ENCODE measurements at regions not wholly inside any gene's neighbourhood (a gene's known extent, or its start where the extent isn't known, plus 50 kb on each side); places are given as distances from the start of the nearest gene placed in this dataset.

DNA sequence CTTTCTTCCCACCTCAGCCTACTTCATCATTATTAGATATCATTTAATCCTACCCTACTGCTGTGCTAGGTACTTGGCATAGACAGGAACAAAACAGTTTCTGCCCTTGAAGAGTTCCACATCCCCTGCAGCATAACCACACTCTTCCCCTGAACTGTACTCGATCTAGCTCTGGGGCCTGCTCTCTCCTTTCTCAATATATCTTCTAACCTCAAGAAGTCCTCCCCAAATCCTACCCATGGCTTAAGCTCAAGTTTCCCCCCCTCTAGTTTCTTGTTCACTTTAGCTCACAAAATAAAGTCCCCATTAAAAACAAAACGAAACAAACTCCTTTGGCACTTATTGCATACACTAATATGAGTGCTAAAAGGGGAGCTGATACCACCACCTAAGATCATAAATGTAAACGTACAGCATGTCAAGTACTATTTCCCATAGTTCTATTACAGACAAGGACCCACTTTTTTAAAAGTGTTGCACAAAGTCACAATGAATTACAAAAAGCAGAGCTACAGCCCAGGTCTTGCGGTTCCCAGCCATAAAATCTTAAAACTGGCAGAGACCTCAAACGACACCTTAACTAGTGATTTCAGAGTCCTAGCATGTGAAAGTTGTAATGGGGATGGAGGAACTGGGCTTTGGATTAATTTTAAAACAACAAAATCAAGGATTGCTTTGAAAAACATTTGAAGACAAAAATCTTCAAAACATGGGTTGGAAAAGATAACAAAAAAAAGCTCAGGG lies 80.7 kb downstream of the PTPDC1 start:
- no peak overlapping the region for H3K27ac ChIP-seq (ENCODE audit: extremely low read depth, low read depth, low read length)
- peaks cover 2% of the 10 kb centered on the region; the same call in 1 of the 2 replicates for H3K4me1 ChIP-seq (ENCODE audit: control insufficient read depth, insufficient read depth, low read length)
- POLR2A ChIA-PET: no interaction called here
- CTCF ChIA-PET: interaction anchor here (1.4 kb wide), 1 partner anchor 99 kb away, joined by 4 read pairs; no protein-coding TSS in a partner anchor
- no peak overlapping the region for H3K4me3 ChIP-seq (ENCODE audit: low read depth, low read length)
- peaks cover 0 to 2% of the 10 kb centered on the region in 2 experiments; a peak in 1 of 3 replicates for H3K36me3 ChIP-seq (ENCODE audit: control insufficient read depth in 2 of 2, insufficient read depth in 1 of 2, low read length in 2 of 2)
- no peaks in the 10 kb centered on the region for H3K9me3 ChIP-seq (ENCODE audit: control insufficient read depth, insufficient read depth, low read depth, low read length)
- TF ChIP-seq, protein P1, sequence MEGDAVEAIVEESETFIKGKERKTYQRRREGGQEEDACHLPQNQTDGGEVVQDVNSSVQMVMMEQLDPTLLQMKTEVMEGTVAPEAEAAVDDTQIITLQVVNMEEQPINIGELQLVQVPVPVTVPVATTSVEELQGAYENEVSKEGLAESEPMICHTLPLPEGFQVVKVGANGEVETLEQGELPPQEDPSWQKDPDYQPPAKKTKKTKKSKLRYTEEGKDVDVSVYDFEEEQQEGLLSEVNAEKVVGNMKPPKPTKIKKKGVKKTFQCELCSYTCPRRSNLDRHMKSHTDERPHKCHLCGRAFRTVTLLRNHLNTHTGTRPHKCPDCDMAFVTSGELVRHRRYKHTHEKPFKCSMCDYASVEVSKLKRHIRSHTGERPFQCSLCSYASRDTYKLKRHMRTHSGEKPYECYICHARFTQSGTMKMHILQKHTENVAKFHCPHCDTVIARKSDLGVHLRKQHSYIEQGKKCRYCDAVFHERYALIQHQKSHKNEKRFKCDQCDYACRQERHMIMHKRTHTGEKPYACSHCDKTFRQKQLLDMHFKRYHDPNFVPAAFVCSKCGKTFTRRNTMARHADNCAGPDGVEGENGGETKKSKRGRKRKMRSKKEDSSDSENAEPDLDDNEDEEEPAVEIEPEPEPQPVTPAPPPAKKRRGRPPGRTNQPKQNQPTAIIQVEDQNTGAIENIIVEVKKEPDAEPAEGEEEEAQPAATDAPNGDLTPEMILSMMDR (tag by site-specific recombination; IDR thresholded peaks at IDR 0.05): no peak

DNA sequence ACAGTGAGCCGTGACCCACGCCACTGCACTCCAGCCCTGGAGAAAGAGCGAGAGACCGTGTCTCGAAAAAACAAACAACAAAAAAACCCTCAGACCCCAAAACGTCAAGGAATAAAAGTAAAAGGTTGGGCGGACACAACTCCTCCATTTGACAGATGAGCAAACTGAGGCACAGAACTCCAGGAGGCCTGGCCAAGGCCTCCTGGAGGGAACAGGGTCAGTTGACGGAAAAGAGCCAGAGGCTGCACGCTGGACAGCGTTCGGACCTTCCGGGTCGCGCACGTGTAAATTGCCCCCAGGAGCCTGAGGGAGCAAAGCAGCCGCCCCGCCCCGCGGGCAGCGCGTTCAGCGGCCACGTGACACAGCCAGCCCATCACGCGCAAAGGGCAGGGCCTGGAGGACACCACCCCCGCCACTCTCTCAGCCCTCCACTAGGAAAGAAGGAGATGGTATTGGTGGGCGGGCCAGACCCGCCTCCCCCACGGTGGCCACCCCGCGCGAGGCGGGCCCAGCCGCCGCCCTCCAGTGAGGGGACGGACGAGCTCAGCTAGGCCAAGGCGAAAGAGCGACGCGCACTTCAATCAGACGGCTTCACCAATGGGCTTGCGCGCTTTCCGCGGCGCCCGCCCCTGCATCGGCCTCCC lies 81.5 kb downstream of the PTPDC1 start:
- Histone ChIP-seq H3K27ac (ENCODE audit: extremely low read depth, low read depth, low read length) (peak overlapping the region; percentile 98), H3K4me3 (ENCODE audit: low read depth, low read length) (peak overlapping the region; percentile 94), H3K9me3 (ENCODE audit: control insufficient read depth, insufficient read depth, low read depth, low read length) (no peaks in the 10 kb centered on the region), H3K36me3 (ENCODE audit: control insufficient read depth in 2 of 2, insufficient read depth in 1 of 2, low read length in 2 of 2) (peaks cover 0 to 2% of the 10 kb centered on the region in 2 experiments; a peak in 1 of 3 replicates), H3K4me1 (ENCODE audit: control insufficient read depth, insufficient read depth, low read length) (peaks cover 2% of the 10 kb centered on the region; the same call in 1 of the 2 replicates)
- POLR2A ChIA-PET: interaction anchor here (0.6 to 2.4 kb wide), 15 partner anchors 8 to 102 kb away, joined by 3 to 8 read pairs (median 4); no protein-coding TSS in a partner anchor
- CTCF ChIA-PET: interaction anchor here (1.1 to 1.4 kb wide), 2 partner anchors 48 to 100 kb away, joined by 4 read pairs; no protein-coding TSS in a partner anchor
- TF ChIP-seq ZNF354C (tag by site-specific recombination; IDR thresholded peaks at IDR 0.05; ENCODE audit: borderline replicate concordance, low read depth) (no peak), SETDB1 (IDR thresholded peaks at IDR 0.05; ENCODE audit: insufficient read length, low read length) (no peak), SALL2 (tag by site-specific recombination; IDR thresholded peaks at IDR 0.05; ENCODE audit: borderline replicate concordance) (no peak), YY2 (tag by site-specific recombination; IDR thresholded peaks at IDR 0.05) (no peak), ZNF175 (tag by site-specific recombination; IDR thresholded peaks at IDR 0.05) (no peak), ZNF843 (tag by site-specific recombination; IDR thresholded peaks at IDR 0.05) (no peak), ZFP3 (tag by site-specific recombination; IDR thresholded peaks at IDR 0.05; ENCODE audit: low read depth) (no peak), MEIS1 (CRISPR knock-in tag; IDR thresholded peaks at IDR 0.05; ENCODE audit: borderline replicate concordance) (no peak), ZNF747 (tag by site-specific recombination; IDR thresholded peaks at IDR 0.05) (no peak), BCL11B (tag by site-specific recombination; IDR thresholded peaks at IDR 0.05; ENCODE audit: low read depth) (peak; percentile 58; the same call in 1 of the 2 replicates), ZNF837 (tag by site-specific recombination; IDR thresholded peaks at IDR 0.05) (no peak), ZNF366 (tag by site-specific recombination; conservative IDR thresholded peaks at IDR 0.05) (peak; percentile 46; the same call in 1 of the 2 replicates)
- TF ChIP-seq, protein P2, sequence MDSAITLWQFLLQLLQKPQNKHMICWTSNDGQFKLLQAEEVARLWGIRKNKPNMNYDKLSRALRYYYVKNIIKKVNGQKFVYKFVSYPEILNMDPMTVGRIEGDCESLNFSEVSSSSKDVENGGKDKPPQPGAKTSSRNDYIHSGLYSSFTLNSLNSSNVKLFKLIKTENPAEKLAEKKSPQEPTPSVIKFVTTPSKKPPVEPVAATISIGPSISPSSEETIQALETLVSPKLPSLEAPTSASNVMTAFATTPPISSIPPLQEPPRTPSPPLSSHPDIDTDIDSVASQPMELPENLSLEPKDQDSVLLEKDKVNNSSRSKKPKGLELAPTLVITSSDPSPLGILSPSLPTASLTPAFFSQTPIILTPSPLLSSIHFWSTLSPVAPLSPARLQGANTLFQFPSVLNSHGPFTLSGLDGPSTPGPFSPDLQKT (IDR thresholded peaks at IDR 0.05; ENCODE audit: borderline replicate concordance, low read depth, low read length): no peak
- TF ChIP-seq, protein P3, sequence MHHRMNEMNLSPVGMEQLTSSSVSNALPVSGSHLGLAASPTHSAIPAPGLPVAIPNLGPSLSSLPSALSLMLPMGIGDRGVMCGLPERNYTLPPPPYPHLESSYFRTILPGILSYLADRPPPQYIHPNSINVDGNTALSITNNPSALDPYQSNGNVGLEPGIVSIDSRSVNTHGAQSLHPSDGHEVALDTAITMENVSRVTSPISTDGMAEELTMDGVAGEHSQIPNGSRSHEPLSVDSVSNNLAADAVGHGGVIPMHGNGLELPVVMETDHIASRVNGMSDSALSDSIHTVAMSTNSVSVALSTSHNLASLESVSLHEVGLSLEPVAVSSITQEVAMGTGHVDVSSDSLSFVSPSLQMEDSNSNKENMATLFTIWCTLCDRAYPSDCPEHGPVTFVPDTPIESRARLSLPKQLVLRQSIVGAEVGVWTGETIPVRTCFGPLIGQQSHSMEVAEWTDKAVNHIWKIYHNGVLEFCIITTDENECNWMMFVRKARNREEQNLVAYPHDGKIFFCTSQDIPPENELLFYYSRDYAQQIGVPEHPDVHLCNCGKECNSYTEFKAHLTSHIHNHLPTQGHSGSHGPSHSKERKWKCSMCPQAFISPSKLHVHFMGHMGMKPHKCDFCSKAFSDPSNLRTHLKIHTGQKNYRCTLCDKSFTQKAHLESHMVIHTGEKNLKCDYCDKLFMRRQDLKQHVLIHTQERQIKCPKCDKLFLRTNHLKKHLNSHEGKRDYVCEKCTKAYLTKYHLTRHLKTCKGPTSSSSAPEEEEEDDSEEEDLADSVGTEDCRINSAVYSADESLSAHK (tag by site-specific recombination; IDR thresholded peaks at IDR 0.05): no peak
- TF ChIP-seq, protein P4, sequence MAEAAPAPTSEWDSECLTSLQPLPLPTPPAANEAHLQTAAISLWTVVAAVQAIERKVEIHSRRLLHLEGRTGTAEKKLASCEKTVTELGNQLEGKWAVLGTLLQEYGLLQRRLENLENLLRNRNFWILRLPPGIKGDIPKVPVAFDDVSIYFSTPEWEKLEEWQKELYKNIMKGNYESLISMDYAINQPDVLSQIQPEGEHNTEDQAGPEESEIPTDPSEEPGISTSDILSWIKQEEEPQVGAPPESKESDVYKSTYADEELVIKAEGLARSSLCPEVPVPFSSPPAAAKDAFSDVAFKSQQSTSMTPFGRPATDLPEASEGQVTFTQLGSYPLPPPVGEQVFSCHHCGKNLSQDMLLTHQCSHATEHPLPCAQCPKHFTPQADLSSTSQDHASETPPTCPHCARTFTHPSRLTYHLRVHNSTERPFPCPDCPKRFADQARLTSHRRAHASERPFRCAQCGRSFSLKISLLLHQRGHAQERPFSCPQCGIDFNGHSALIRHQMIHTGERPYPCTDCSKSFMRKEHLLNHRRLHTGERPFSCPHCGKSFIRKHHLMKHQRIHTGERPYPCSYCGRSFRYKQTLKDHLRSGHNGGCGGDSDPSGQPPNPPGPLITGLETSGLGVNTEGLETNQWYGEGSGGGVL (tag by site-specific recombination; IDR thresholded peaks at IDR 0.05): no peak
- TF ChIP-seq, protein P5, sequence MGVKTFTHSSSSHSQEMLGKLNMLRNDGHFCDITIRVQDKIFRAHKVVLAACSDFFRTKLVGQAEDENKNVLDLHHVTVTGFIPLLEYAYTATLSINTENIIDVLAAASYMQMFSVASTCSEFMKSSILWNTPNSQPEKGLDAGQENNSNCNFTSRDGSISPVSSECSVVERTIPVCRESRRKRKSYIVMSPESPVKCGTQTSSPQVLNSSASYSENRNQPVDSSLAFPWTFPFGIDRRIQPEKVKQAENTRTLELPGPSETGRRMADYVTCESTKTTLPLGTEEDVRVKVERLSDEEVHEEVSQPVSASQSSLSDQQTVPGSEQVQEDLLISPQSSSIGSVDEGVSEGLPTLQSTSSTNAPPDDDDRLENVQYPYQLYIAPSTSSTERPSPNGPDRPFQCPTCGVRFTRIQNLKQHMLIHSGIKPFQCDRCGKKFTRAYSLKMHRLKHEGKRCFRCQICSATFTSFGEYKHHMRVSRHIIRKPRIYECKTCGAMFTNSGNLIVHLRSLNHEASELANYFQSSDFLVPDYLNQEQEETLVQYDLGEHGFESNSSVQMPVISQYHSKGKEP (tag by site-specific recombination; IDR thresholded peaks at IDR 0.05): no peak
- TF ChIP-seq, protein P6, sequence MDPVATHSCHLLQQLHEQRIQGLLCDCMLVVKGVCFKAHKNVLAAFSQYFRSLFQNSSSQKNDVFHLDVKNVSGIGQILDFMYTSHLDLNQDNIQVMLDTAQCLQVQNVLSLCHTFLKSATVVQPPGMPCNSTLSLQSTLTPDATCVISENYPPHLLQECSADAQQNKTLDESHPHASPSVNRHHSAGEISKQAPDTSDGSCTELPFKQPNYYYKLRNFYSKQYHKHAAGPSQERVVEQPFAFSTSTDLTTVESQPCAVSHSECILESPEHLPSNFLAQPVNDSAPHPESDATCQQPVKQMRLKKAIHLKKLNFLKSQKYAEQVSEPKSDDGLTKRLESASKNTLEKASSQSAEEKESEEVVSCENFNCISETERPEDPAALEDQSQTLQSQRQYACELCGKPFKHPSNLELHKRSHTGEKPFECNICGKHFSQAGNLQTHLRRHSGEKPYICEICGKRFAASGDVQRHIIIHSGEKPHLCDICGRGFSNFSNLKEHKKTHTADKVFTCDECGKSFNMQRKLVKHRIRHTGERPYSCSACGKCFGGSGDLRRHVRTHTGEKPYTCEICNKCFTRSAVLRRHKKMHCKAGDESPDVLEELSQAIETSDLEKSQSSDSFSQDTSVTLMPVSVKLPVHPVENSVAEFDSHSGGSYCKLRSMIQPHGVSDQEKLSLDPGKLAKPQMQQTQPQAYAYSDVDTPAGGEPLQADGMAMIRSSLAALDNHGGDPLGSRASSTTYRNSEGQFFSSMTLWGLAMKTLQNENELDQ (tag by site-specific recombination; IDR thresholded peaks at IDR 0.05; ENCODE audit: low read depth): no peak
- TF ChIP-seq, protein P7, sequence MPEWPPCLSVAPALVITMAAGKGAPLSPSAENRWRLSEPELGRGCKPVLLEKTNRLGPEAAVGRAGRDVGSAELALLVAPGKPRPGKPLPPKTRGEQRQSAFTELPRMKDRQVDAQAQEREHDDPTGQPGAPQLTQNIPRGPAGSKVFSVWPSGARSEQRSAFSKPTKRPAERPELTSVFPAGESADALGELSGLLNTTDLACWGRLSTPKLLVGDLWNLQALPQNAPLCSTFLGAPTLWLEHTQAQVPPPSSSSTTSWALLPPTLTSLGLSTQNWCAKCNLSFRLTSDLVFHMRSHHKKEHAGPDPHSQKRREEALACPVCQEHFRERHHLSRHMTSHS (tag by site-specific recombination; IDR thresholded peaks at IDR 0.05): no peak

All from HEK293 (cell line).